Endothelial cell of umbilical vein (primary cell): ENCODE measurements at regions not wholly inside any gene's neighbourhood (a gene's known extent, or its start where the extent isn't known, plus 50 kb on each side); places are given as distances from the start of the nearest gene placed in this dataset.

ENCODE experiments used
- BruUV-seq: library from RNA; stranded (reverse); fragments of 400-500 nt; replicated peaks from 2 replicates; lab custom pipeline; 2021; lab: Mats Ljungman, UMichigan
- CTCF ChIA-PET: fragments of 300-600, 350-600 bp; sonication (Branson Sonifier 250); formaldehyde crosslinking; loops from one replicate; lab custom pipeline; 2021; ENCODE audit warnings: antibody characterized with exemption, inconsistent platforms; lab: Charles Lee
- POLR2A ChIA-PET: fragments of 300-600, 350-600 bp; sonication (Branson Sonifier 250); formaldehyde crosslinking; loops from one replicate; lab custom pipeline; 2021; ENCODE audit warnings: antibody characterized with exemption, inconsistent platforms; lab: Charles Lee
- DNase-seq: peaks from one replicate; pipeline ENCODE4 v3.0.0-alpha.2; 2011; ENCODE audit warnings: low read depth, low spot score
- FAIRE-seq: peaks from 2 replicates; lab custom pipeline; 2011; peaks lifted over from hg19 to GRCh38; lab: Jason Lieb, UNC
- H2AFZ ChIP-seq: 2 replicates; pipeline ENCODE4 v1.6.0; 2012; ENCODE audit warnings: low read depth, low read length, control low read depth, inconsistent platforms
- H3K27ac ChIP-seq: 2 replicates; pipeline ENCODE4 v1.5.1; 2011; ENCODE audit warnings: low read depth, mild to moderate bottlenecking, control low read depth, low read length, moderate library complexity; ENCODE audit not compliant: insufficient read depth
- H3K27me3 ChIP-seq, 2 experiments: 2 replicates each; pipeline versions ENCODE4 v1.6.0 to v1.6.1; 2011; ENCODE audit warnings: low read length in 2 of 2, mixed read lengths in 1 of 2; ENCODE audit not compliant: control insufficient read depth in 2 of 2, insufficient read depth in 2 of 2
- H3K36me3 ChIP-seq, 2 experiments: 2 replicates in 1 of 2; 3 replicates in 1 of 2; pipeline ENCODE4 v1.5.1; 2011; ENCODE audit warnings: low read length in 2 of 2, mild to moderate bottlenecking in 1 of 2, moderate library complexity in 1 of 2; ENCODE audit not compliant: control insufficient read depth in 2 of 2, insufficient read depth in 2 of 2; ENCODE audit errors: extremely low read depth in 1 of 2
- H3K4me1 ChIP-seq: 3 replicates; pipeline ENCODE4 v1.5.1; 2011; ENCODE audit warnings: mild to moderate bottlenecking, low read length; ENCODE audit not compliant: control insufficient read depth, insufficient read depth; ENCODE audit errors: extremely low read depth
- H3K4me2 ChIP-seq: 2 replicates; pipeline ENCODE4 v1.6.1; 2011; ENCODE audit warnings: low read length, control low read depth, mixed read lengths; ENCODE audit not compliant: insufficient read depth
- H3K4me3 ChIP-seq, 3 experiments: fragments of 200-600 bp in 1 of 3; sonication (generic), shearing (Covaris generic) in 1 of 3; replicated peaks in 1 of 3; 2 replicates each; pipeline ENCODE4 v1.5.1; 2011 to 2016; ENCODE audit warnings: control low read depth in 3 of 3, low read length in 3 of 3, mild to moderate bottlenecking in 2 of 3, inconsistent platforms in 1 of 3, low read depth in 1 of 3, moderate library complexity in 1 of 3; ENCODE audit not compliant: insufficient read depth in 1 of 3
- H3K79me2 ChIP-seq: 2 replicates; pipeline ENCODE4 v1.6.0; 2012; ENCODE audit warnings: low read length, inconsistent platforms; ENCODE audit not compliant: control insufficient read depth, insufficient read depth
- H3K9ac ChIP-seq: replicated peaks from 2 replicates; pipeline ENCODE3; 2011; ENCODE audit warnings: low read length, control low read depth; ENCODE audit not compliant: insufficient read depth; ENCODE audit errors: extremely low read depth
- H3K9me1 ChIP-seq: replicated peaks from 3 replicates; pipeline ENCODE4 v1.6.0; 2011; ENCODE audit warnings: mild to moderate bottlenecking, low read length; ENCODE audit not compliant: control insufficient read depth, insufficient read depth; ENCODE audit errors: extremely low read depth
- H3K9me3 ChIP-seq: replicated peaks from 2 replicates; pipeline ENCODE4 v1.5.1; 2012; ENCODE audit warnings: low read length, inconsistent platforms; ENCODE audit not compliant: control insufficient read depth, insufficient read depth
- H4K20me1 ChIP-seq: replicated peaks from 2 replicates; pipeline ENCODE3; 2011; ENCODE audit warnings: mild to moderate bottlenecking, low read length; ENCODE audit not compliant: control insufficient read depth, insufficient read depth; ENCODE audit errors: extremely low read depth
- GATA2 ChIP-seq: IDR thresholded peaks from 2 replicates; pipeline ENCODE4 v1.7.0; 2011; ENCODE audit warnings: low read depth, mild to moderate bottlenecking, moderate library complexity, mixed read lengths, low read length; ENCODE audit not compliant: insufficient read length, insufficient read depth
- JUN ChIP-seq: IDR thresholded peaks from 2 replicates; pipeline ENCODE4 v1.6.1; 2011; ENCODE audit warnings: borderline replicate concordance, low read depth; ENCODE audit not compliant: insufficient read length, insufficient read depth
- MAX ChIP-seq: IDR thresholded peaks from 2 replicates; pipeline ENCODE4 v1.6.1; 2011; ENCODE audit not compliant: insufficient read depth, insufficient read length
- MYC ChIP-seq: IDR thresholded peaks from one replicate; pipeline ENCODE4 v1.6.1; 2011; ENCODE audit warnings: mild to moderate bottlenecking, low read depth, low read length
- POLR2A ChIP-seq: IDR thresholded peaks from 2 replicates; pipeline ENCODE4 v1.6.1; 2012; ENCODE audit warnings: low read depth, mild to moderate bottlenecking, control low read depth, low read length
- POLR2AphosphoS5 ChIP-seq: IDR thresholded peaks from 2 replicates; pipeline ENCODE4 v1.6.1; 2012; ENCODE audit warnings: low read depth, mild to moderate bottlenecking, control low read depth, low read length, moderate library complexity; ENCODE audit not compliant: insufficient read depth
- dilution Hi-C: fragments of 300-500 bp; cut with MboI; formaldehyde crosslinking; loops from one replicate; pipeline ENCODE4 v1.15.0; 2019; ENCODE audit warnings: low sequenced_read_pairs; ENCODE audit not compliant: extremely low pct_ligation_motif_present
- intact Hi-C: fragments of 100-400 bp; cut with micrococcal nuclease; formaldehyde crosslinking; loops from one replicate; pipeline ENCODE4 v1.10.0; 2022

GRCh38 chr5:68534131-68534940, 318.8 kb downstream of the PIK3R1 start:
- FAIRE-seq = no peak
- CTCF ChIA-PET = no interaction called here

GRCh38 chr5:68534956-68535520, 319.5 kb downstream of the PIK3R1 start:
- no TSS peak for BruUV-seq
- Histone ChIP-seq H4K20me1 (no peaks in the 10 kb centered on the region), H3K9me1 (no peaks in the 10 kb centered on the region), H3K36me3 (no peaks in the 10 kb centered on the region), H2AFZ (no peak overlapping the region), H3K4me3 (no peak overlapping the region), H3K4me1 (peaks cover under 1% of the 10 kb centered on the region), H3K9me3 (no peaks in the 10 kb centered on the region), H3K79me2 (no peaks in the 10 kb centered on the region), H3K4me2 (no peak overlapping the region), H3K9ac (no peak overlapping the region), H3K27ac (no peak overlapping the region), H3K27me3 (peaks cover 8 to 18% of the 10 kb centered on the region in 2 experiments)
- DNase-seq = no peak
- dilution Hi-C loops = no loop called here
- intact Hi-C loops = no loop called here
- ChIA-PET CTCF (no interaction called here), POLR2A (no interaction called here)
- TF ChIP-seq MAX (no peak), POLR2AphosphoS5 (no peak), GATA2 (no peak), MYC (no peak)
- no peak for FAIRE-seq

More at GRCh38 chr5:68534131-68534940, 318.8 kb downstream of the PIK3R1 start:
- POLR2A ChIA-PET = no interaction called here
- intact Hi-C loops (no loop called here), dilution Hi-C loops (no loop called here)
- Histone ChIP-seq H2AFZ (no peak overlapping the region), H3K4me1 (peaks cover 8% of the 10 kb centered on the region), H3K4me2 (no peak overlapping the region), H3K27me3 (peaks cover 8 to 16% of the 10 kb centered on the region in 2 experiments), H3K27ac (no peak overlapping the region), H3K36me3 (no peaks in the 10 kb centered on the region), H3K79me2 (no peaks in the 10 kb centered on the region), H3K9me3 (no peaks in the 10 kb centered on the region), H3K9ac (no peak overlapping the region), H3K4me3 (no peak overlapping the region), H4K20me1 (no peaks in the 10 kb centered on the region), H3K9me1 (no peaks in the 10 kb centered on the region)
- TF ChIP-seq MYC (no peak), POLR2A (no peak), JUN (no peak)
- no peak for DNase-seq
- no TSS peak for BruUV-seq
